HCT116 (cell line): ENCODE measurements at regions not wholly inside any gene's neighbourhood (a gene's known extent, or its start where the extent isn't known, plus 50 kb on each side); places are given as distances from the start of the nearest gene placed in this dataset.

ENCODE experiments used
- FOSL1 ChIP-seq: IDR thresholded peaks from 2 replicates; pipeline ENCODE4 v1.6.1; 2012; ENCODE audit warnings: low read depth
- POLR2A ChIP-seq: IDR thresholded peaks from 2 replicates; pipeline ENCODE4 v1.7.0; 2011; ENCODE audit warnings: borderline replicate concordance; ENCODE audit not compliant: insufficient read depth, insufficient read length; ENCODE audit errors: extremely low read depth
- YY1 ChIP-seq: IDR thresholded peaks from 2 replicates; pipeline ENCODE4 v1.6.1; 2011; ENCODE audit warnings: low read length, low read depth, moderate library complexity, mild to moderate bottlenecking; ENCODE audit not compliant: insufficient replicate concordance; ENCODE audit errors: extremely low read depth
- ZNF274 ChIP-seq: fragments of 200-500 bp; sonication (Bioruptor generic); IDR thresholded peaks from 2 replicates; pipeline ENCODE4 v1.6.1; 2014; ENCODE audit warnings: mild to moderate bottlenecking, low read depth, low read length, inconsistent platforms
- TF ChIP-seq, protein P1 (sequence below): IDR thresholded peaks from 2 replicates; pipeline ENCODE4 v1.6.1; 2012

DNA sequence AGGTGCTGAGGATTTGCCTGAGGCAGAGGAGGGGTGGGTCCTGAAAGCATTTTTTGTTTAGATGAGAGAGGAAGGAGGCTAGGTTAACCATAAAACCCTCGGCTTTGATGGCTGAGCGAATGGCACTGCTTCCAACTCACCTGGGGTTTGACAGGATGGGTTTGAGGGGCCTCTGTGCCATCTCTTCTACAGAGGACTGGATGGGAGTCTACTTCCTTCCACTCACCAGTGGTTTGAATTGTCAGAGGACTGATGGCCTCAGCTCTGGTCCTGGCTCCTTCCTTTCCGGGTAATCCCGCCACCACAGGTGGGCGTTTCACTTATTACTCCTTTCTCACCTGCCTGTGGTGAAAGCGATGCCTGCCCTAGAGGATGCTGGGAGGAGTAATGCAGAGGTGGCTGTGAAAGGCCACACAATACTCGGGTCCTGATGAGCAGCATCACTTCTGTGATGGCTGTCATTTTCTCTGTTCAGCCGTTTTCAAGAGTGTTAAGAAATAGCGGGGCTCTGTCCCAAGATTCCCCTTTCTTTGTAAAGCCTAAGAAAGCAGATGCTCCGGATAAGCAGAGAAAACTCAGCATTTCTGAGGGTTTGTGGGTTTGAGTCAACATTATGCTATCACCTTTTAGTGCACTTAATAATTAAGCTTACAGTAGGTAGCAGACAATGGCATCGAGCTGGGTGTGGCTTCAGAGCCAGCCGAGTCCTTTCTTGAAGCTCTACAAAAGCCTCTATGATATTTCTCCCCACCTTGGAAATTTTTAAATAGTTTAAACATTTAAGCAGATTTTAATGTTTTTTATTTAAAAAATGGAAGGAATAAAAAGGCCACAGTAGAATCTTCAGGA lies 220.7 kb downstream of the HLX start:
- TF ChIP-seq YY1: no peak
- no peak for TF ChIP-seq ZNF274
- no peak for TF ChIP-seq FOSL1
- TF ChIP-seq, protein P1, sequence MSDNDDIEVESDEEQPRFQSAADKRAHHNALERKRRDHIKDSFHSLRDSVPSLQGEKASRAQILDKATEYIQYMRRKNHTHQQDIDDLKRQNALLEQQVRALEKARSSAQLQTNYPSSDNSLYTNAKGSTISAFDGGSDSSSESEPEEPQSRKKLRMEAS: no peak
- TF ChIP-seq POLR2A: no peak
